ENCODE measurements at regions not wholly inside any gene's neighbourhood (a gene's known extent, or its start where the extent isn't known, plus 50 kb on each side); places are given as distances from the start of the nearest gene placed in this dataset.
"Not testable (repeated sequence)": the region's sequence is repeated elsewhere in the genome, so short reads cannot be mapped to it uniquely, and the experiment has no call there.

DNA sequence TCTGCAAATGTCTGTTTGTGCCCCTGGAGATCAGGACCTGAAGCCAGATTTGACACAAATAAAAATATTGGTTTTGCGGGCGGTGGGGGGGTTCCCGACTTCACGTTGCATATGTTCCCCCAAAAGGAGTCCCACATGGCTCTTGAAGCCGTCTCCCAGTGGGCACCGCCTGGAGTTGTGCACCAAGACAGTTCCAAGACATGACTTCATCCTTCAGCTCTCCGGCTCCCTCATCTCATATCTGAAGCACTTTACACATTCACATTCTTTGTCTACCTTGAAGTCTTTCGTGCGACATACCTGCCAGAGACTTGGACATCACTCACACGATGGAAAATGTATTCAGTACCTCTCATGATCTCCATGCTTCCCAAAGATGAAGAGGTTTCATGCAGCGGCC, 362.8 kb upstream of the FOXK1 start:
- DNase-seq (ENCODE audit: low read depth in 2 of 2) = no peak

DNA sequence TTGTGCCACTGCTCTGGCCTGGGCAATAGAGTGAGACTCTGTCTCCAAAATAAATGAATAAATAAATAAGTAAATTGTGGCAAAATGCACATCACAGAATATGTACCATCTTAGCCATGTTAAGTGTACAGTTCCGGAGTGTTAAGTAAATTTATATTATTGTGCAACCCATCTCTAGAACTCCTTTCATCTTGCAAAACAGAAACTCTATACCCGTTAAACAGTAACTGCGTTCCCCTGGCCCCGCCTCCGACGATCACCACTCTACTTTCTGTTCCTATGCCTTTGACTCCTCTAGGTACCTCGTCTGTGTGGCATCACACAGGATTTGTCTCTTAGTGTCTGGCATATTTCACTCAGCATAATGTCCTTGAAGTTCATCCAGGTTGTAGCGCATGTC, 356.4 kb upstream of the FOXK1 start:
- DNase-seq (ENCODE audit: low read depth in 2 of 2) = no peak

DNA sequence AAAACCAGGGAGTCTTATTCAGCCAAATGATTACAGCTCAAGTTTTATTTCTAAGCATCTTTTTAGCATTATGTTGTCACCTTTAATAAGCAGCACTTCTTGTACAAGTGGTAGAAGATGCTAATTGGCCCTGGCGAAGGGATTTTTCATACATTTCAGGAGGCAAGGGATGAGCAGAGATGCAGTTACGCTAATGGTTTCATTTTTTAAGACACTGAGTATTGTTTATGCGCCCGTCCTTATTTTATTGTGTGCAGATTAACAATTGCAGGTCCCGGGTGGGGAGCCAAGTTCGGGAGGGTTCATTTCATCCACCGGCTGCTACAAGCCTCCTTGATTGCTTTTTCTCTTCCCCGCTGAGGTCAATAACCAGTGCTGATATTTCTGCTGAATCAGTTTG, 350.4 kb upstream of the FOXK1 start:
- DNase-seq (ENCODE audit: low read depth in 2 of 2) = no peak

DNA sequence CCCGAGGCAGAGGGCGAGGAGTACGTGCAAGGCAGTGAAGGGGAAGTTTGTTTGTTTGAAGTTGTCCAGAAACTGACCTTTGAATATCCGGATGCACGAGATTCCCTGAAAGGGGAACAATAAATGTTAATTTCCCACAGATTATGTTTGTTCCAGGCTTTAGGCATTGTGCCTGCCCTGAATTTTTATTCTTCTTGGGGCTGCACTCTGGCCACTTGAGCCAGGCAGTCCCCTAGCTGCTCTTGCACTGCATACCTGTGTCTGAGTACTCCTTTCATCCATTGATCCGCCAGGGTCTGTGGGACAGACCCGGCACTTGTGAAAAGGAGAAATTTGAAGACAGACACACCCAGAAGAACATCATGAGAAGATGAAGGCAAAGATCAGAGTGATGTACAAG, 343.5 kb upstream of the FOXK1 start:
- no peak for DNase-seq (ENCODE audit: low read depth in 2 of 2)

DNA sequence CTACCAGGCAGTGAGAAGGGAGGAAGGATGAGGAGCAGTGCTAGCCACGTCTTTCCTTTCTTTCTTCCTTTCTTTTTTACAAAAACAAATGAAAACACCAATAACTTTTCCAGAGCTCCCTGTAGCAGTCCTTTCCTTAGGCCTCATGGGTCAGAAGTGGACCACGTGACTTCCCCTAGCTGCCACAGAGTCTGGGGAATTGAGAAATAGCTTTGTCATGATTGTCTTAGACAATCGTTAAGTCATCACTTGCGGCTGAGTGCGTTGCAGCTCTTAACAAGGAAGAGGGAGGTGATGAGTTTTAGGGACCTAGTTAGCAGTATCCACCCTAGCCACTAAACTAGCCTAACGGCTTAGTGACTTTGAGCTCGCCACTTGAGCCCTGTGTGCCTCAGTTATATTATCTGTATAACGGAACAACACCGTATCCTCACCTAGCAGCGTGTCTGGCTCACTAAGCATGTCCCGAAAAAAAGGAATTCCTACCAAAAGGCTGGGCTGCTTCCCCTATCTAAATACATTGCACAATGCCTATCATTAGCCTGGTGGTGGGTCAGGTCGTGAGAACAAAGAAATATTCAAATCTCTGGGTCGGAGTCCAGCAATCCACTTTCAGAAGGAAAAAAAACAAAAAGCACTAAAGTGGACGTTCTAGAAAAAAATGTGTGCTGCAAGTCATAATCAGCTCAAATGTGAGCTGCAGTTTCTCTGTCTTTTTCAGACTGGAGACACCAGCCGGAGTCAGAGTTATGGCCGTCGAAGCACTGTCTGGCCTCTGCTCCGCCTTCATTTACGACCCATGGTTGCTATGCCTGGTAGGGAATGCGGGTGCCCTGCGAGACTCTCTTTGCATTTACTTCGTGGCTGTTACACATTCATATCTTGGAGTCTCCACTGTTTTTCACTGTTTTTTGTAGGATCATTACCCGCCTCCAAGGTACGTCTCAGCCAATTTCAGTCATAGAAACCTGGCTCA, 338.5 kb upstream of the FOXK1 start:
- DNase-seq (ENCODE audit: low read depth in 2 of 2) = no peak

DNA sequence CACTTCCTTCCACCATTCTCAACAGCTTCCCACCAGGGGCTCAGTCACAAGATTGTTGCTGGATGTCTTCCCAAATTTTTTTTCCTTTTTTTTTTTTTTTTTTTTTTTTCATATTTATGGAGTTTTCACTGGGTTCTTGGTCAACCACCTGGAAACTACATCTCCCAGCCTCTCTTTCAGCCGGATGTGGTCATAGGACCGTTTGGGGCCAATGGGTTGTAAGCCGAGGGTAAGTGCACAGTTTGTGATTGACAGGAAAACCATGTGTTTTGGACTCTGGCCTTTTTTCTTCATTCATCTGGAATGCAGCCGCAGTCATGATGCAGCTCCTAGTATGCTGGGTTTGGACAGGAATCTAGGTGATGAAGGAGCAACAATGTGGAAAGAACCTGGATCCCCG, 337.1 kb upstream of the FOXK1 start:
- DNase-seq (ENCODE audit: low read depth in 2 of 2) = no peak

DNA sequence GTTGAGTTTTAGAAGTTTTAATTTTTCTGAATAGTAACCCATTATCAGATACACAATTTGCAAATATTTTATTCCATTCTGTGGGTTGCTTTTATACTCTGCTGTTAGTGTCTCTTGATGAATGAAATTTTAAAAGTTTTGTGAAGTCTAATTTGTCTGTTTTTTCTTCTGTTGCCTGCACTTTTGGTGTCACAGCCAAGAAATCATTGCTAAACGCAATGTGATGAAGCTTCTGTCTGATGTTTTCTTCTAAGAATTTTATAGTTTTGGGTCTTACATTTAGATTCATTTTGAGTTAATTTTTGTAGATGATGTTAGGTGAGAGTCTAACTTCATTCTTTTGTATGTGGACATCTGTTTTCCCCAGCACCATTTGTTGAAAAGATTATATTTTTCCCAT, 330.0 kb upstream of the FOXK1 start:
- DNase-seq (ENCODE audit: low read depth in 2 of 2) = no peak

DNA sequence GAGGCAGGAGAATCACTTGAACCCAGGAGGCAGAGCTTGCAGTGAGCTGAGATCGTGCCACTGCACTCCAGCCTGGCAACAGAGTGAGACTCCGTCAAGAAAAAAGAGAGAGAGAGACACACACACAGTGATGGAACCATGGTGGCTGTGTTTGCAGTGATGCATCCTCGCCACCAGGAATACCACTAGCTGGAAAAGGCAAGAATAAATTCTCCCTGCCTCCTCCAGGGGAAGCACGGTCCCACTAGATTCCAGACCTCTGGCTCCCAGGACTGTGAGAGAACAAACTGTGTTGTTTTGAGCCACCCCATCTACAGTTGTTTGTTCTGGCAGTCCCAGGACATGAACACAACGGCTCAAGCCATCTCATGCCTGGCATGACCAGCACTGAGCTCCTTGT, 320.3 kb upstream of the FOXK1 start:
- no peak for DNase-seq (ENCODE audit: low read depth in 2 of 2)

DNA sequence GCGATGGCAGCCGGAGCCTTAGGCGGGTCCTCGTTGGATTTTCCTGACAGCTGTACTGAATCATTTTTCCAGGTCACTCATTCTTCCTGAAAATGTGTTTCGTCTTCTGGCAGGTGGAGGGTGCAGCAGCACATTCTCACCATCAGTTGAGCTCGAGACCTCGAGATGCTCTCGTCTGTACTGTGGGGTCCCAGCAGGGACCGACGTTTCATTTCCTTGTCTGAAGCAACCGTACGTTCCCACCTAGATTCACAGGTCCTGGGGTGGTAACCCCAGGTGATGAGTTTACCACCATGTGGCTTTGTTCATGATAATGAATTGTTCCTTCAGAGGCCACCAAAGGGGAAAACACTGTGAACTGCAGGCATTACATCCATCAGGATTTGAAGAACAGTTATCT, 298.5 kb upstream of the FOXK1 start:
- DNase-seq (ENCODE audit: low read depth in 2 of 2) = no peak

DNA sequence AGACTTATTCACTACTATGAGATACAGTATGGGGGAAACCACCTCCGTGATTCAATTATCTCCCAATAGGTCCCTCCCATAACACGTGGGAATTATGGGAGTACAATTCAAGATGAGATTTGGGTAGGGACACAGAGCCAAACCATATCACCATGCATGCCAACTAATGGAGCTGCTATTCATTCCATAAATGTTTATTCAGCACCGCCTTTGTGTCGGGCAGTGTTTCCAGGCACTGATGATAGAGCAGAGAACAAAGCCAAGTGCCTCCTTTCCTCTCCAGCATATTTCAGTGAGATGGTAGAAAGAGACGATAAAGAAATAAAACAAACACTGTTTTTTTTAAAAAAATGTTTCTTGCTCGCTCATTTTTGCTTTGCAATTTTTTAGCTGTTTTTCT, 295.9 kb upstream of the FOXK1 start:
- no peak for DNase-seq (ENCODE audit: low read depth in 2 of 2)

DNA sequence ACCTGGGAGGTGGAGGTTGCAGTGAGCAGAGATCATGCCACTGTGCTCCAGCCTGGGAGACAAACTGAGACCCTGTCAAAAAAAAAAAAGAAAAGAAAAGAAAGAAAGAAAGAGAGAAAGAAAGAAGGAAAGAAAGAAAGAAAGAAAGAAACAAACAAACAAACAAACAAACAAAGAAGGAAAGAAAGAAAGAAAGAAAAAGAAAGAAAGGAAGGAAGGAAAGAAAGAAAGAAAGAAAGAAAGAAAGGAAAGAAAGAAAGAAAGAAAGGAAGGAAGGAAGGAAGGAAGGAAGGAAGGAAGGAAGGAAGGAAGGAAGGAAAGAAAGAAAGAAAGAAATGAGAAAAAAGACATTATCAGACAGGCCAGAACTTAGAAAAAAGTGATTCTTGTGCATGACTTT, 291.0 kb upstream of the FOXK1 start:
- DNase-seq (ENCODE audit: low read depth in 2 of 2) = not testable (repeated sequence)

DNA sequence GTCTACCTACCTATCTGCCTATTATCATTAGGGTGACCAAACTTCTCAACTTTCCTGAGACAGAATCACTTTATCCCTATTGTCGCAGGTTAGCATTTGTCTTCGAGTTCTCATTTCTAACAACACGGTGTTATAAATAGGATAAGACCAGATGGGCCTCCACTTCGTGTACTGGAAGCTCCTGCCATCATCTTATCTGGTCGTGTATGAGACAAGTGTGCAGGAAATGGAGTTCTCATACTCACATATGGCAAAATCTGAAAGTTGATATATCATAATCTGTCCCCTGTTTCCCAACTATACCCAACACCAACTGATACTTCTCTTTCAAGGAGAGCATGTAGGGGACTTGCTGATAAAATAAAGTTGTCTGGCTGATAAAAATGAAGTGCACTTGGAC, 287.4 kb upstream of the FOXK1 start:
- no peak for DNase-seq (ENCODE audit: low read depth in 2 of 2)

DNA sequence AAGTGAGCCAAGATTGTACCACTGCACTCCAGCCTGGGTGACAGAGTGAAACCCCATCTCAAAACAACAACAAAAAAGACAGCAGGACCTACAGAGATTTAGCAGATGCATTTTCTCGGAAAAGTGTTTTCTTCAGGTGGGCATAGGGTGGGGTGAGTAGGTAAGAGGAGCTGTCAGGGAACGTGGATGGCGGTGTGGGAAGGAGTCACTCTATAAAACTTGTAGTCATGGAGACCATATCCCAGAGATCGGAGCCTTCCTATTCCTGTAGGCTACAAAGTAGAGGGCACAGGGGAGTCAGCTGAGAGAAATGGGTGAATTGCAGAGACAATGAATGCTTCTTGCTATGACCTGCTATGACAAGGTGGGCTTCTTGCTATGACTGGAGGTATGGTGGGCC, 283.0 kb upstream of the FOXK1 start:
- no peak for DNase-seq (ENCODE audit: low read depth in 2 of 2)

DNA sequence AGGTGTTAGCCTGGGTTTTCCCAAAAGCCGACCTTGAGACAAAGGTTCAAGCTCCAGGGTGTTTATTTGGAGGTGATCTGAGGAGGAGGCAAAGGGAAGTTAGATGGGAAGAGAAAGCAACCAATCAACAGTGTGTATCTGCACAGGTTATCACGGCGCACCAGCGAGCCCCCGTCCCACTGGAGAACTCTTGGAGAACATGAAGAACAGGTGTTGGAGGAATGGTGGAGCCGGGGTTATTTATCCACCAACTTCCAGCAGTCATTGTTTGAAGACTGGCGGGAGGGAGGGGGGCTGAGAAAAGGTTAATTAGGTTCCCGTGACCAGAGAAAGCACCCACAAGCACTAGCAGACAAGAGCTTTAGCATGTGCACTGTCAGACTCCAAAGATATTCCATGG, 282.5 kb upstream of the FOXK1 start:
- DNase-seq (ENCODE audit: low read depth in 2 of 2) = no peak

DNA sequence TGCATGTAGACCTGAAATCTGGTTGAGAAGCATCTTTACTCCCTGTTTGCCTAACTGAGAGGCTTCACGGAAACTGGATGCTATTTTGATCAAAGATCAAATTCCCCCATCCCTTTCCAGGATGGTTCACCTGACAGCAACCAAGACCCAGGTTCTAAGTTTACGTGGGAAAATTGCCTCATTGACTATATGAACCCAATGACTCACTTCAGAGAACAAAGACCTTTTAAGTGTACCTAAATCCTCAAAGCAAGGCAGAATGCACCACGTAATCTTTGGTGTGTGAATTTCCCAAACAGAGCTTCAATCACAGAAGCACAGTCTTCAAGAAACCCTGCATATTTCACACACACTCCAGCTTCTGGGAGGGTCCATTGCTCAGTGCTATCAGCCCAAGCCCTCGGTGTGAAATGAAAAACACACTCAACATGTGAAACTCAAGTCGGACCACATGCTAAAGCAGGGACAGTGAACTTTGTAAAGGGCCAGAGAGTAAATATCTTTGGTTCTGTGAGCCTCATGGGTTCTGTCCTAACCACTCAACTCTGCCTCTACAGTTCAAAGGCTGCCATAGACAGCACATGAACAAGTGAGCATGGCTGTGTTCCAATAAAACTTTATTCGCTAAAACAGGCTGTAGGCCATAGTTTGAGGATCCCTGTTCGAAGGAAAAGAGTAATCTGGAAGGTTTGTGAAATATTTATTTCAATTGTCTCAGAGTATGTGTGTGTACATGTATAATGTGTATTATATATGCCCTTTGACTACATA, 275.6 kb upstream of the FOXK1 start:
- no peak for DNase-seq (ENCODE audit: low read depth in 2 of 2)

DNA sequence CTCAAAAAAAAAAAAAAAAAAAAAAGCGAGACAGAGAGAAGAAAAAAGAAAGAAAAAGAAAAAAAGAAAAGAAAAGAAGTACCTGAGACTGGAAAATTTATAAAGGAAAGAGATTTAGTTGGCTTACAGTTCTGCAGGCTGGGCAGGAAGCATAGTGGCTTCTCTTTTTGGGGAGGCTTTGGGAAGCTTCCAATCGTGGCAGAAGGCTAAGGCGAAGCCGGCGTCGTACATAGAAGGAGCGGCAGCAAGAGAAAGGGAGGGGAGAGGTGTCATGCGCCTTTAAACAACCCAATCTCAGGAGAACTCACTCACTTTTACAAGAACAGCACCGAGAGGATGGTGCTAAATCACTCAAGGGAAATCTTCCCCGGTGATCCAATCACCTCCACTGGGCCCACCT, 272.1 kb upstream of the FOXK1 start:
- DNase-seq (ENCODE audit: low read depth in 2 of 2) = no peak

DNA sequence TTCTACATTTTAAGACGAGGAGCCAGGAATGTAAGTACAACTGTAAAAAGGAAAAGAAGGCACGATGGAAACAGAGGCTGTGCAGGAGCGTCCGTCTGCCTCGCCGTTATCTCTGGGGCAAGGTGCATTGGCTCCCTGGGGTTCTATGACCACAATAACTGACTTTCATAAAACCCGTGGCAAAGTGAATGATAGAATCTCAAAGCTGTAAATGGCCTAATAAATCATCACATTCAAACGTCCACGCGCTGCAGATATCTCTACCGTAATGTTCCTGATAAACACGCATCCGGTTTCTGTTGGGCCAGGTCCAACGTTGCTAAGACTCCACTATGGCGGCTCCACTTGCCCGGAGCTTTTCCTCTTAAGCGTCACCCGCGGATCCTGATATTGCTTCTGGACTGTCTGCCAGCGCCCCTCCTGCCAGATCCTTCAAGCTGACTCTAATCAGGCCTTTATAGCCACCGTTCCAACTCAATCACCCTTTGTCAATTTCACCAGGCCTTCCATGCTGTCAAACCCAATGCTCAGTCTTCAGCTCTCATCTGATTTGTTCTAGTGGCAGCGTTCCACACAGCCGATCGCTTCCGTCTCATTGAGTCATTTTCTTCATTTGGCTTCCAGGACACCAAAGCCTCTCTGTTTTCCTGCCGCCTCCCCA, 265.6 kb upstream of the FOXK1 start:
- no peak for DNase-seq (ENCODE audit: low read depth in 2 of 2)

DNA sequence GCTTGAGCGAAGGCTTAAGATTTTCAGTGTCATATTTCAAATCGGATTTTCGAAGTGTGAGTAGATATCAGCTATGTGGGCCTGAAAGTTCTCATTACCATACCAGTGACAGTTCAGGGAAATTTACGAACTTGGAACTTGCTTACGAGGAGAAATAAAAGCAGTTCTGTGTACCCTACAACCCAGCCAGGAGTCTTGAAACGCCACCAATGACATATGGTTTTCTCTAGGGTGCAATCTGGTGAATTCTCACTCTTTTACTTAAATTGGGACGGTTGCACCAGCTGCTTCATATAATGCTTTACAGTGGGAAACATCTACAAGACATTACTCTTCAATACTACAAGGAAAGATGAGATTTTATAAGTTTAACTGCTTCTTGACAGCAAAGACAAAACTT, 253.6 kb upstream of the FOXK1 start:
- DNase-seq (ENCODE audit: low read depth in 2 of 2) = no peak

DNA sequence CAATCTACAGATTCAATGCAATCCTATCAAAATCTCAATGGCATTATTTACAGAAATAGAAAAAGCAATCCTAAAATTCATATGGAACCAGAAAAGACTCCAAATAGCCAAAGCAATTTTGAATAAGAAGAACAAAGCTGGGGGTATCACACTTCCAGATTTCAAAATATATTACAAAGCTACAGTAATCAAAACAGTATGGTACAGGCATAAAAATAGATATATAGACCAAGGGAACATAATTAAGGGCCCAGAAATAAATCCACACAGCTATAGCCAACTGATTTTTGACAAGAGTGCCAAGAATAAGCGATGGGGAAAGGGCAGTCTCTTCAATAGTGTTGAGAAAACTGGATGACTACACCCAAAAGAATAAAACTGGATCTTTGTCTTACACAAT, 251.9 kb upstream of the FOXK1 start:
- no peak for DNase-seq (ENCODE audit: low read depth in 2 of 2)

DNA sequence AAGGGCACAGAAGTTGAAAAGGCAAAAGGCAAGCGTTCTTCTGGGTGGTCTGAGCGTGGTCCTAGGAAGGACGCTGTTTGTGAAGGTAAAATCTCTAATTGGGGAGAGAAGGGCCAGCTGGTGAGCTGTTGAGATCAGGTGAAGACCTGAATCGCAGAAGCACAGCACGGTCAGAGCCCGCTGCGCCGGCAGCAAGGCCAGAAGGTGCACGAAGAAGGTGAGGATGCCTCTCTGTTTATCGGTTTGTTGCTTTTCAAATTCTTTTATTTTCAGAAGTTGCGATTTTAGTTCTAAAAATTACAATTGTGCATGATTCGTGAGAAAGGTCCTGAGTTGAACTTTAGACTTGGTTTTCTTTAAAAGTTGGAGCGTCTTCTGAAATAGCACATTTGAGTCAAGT, 247.8 kb upstream of the FOXK1 start:
- DNase-seq (ENCODE audit: low read depth in 2 of 2) = no peak

DNA sequence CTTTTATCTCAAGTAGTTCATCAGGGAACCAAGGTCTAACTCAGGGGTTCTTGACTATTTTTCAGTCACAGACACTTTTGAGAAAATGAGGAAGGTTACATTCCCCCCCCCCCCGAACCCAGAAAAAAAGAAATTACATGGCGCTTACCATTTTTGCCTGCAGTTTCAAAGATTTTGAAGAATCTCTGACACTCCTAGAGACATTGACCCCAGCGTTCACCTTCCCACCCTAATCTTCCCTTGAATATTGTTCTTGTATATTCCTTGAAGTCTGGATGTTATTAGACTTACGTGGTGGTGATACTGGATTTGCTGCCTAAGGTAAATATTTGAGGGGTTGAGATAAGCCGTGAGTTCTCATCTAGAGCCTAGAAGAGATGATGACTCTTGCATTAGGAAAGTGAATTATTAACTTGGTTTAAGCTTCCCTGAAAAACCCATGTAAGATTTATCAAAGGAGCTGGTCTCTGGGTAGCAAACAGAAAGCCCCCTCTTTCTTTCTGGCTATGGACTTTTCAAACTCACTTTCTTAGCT, 245.7 kb upstream of the FOXK1 start:
- DNase-seq (ENCODE audit: low read depth in 2 of 2) = no peak

DNA sequence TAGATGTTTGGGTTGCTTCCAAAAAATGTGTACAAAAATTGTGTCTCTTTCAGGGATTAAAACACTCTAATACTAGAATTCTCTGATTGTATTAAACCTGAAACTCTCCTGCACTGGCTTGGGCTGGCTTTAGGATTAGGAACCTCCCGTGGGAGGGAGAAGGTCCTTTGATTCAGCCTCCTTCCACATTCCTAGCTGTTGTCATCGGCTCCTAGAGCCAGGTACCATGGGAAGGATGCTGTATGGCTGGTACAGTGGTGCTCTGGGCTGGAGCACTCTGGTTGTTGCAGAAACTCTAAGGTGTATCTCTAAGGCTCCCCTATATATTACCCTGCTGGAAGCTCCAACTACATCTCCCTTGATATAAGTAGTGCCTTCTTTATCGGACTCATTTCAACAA, 245.2 kb upstream of the FOXK1 start:
- DNase-seq (ENCODE audit: low read depth in 2 of 2) = no peak
